ENCODE measurements at regions not wholly inside any gene's neighbourhood (a gene's known extent, or its start where the extent isn't known, plus 50 kb on each side); places are given as distances from the start of the nearest gene placed in this dataset.
A peak's percentile ranks its signal among the peaks of the same experiment; 100 is the strongest.

DNA sequence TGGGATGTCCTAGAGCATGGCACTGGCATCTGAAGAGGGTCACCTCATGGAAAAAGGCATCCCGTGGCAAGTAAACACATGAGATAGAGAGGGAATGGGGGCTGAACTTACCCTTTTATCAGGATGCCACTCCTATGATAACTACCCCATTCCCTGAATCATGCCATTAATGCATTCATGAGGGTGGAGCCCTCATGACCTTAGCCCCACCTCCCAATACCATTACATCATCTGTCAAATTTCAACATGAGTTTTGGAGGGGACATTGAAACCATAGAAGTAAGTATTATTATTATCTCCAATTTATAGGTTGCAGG lies 65.2 kb downstream of the MTNR1B start:
- TF ChIP-seq, protein P1, sequence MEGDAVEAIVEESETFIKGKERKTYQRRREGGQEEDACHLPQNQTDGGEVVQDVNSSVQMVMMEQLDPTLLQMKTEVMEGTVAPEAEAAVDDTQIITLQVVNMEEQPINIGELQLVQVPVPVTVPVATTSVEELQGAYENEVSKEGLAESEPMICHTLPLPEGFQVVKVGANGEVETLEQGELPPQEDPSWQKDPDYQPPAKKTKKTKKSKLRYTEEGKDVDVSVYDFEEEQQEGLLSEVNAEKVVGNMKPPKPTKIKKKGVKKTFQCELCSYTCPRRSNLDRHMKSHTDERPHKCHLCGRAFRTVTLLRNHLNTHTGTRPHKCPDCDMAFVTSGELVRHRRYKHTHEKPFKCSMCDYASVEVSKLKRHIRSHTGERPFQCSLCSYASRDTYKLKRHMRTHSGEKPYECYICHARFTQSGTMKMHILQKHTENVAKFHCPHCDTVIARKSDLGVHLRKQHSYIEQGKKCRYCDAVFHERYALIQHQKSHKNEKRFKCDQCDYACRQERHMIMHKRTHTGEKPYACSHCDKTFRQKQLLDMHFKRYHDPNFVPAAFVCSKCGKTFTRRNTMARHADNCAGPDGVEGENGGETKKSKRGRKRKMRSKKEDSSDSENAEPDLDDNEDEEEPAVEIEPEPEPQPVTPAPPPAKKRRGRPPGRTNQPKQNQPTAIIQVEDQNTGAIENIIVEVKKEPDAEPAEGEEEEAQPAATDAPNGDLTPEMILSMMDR (conservative IDR thresholded peaks at IDR 0.05) = no peak
- no peak for TF ChIP-seq EZH2 (IDR thresholded peaks at IDR 0.05; ENCODE audit: low read depth)
- H3K36me3 ChIP-seq (ENCODE audit: low read depth) = no peaks in the 10 kb centered on the region
- no TSS peak for BruUV-seq (replicated peaks)
- CTCF ChIA-PET = no interaction called here
- no peaks in the 10 kb centered on the region for H3K27me3 ChIP-seq (ENCODE audit: insufficient read depth, low read depth)
- intact Hi-C loops (cut with micrococcal nuclease; ENCODE audit: unreplicated experiment) = no loop called here
- H3K27ac ChIP-seq = no peak overlapping the region
- POLR2A ChIA-PET (ENCODE audit: unreplicated experiment) = no interaction called here
- H3K79me2 ChIP-seq (ENCODE audit: low read depth) = no peaks in the 10 kb centered on the region
- no peak overlapping the region for H3K4me2 ChIP-seq
- DNase-seq = no peak
- H3K9me3 ChIP-seq (ENCODE audit: insufficient read depth, low read depth) = no peaks in the 10 kb centered on the region
- no peaks in the 10 kb centered on the region for H3K4me1 ChIP-seq (replicated peaks; ENCODE audit: insufficient read depth)
- no peak overlapping the region for H3K4me3 ChIP-seq
- H3F3A ChIP-seq (ENCODE audit: insufficient read depth, low read depth) = no peaks in the 10 kb centered on the region
- no peak overlapping the region for H2AFZ ChIP-seq
- H3K9me2 ChIP-seq (ENCODE audit: insufficient read depth) = no peaks in the 10 kb centered on the region
- H4K20me1 ChIP-seq (ENCODE audit: insufficient read depth) = no peaks in the 10 kb centered on the region

DNA sequence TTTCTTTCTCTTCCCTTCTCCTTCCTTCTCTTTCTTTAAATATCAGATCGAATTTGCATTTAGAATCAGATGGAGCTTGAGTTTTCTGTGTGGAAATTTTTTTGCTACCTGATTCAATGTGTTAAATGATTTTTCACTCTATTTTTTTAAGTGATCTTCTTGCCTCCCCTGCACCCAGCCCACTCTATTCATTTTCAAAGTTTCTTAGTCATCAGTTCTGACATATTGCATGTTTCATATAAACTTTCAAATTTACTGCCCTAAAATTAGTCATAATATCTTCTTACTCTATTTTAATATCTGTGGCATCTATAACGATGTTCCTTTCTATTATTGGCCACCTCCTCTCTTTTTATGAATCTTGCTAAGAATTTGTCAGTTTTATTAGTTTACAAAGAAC lies 69.1 kb downstream of the MTNR1B start:
- TF ChIP-seq EZH2 (IDR thresholded peaks at IDR 0.05; ENCODE audit: low read depth) = no peak
- TF ChIP-seq, protein P1 (conservative IDR thresholded peaks at IDR 0.05) = no peak
- no peak overlapping the region for H3K4me2 ChIP-seq
- CTCF ChIA-PET = no interaction called here

DNA sequence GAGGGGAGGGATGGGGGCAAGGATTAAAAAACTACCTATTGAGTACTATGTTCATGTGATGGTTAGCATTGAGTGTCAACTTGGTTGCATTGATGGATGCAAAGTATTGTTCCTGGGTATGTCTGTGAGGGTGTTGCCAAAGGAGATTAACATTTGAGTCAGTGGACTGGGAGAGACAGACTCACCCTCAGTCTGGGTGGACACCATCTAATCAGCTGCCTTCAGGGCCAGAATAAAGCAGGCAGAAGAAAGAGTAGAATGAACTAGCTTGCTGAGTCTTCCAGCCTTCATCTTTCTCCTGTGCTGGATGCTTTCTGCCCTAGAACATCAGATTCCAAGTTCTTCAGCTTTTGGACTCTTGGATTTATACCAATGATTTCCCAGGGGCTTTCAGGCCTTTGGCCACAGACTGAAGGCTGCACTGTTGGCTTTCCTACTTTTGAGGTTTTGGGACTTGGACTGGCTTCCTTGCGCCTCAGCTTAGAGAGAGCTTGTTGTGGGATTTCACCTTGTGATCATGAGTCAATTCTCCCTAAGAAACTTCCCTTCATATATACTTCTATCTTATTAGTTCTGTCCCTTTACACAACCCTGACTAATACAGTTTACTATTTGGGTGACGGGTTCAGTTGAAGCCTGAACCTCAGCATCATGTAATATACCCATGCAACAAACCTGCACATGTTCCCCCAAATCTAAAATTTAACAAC lies 70.2 kb downstream of the MTNR1B start:
- Histone ChIP-seq H3K4me3 (no peak overlapping the region), H3K27ac (no peak overlapping the region), H3K4me2 (no peak overlapping the region), H3K36me3 (ENCODE audit: low read depth) (no peaks in the 10 kb centered on the region), H4K20me1 (ENCODE audit: insufficient read depth) (no peaks in the 10 kb centered on the region), H3K4me1 (replicated peaks; ENCODE audit: insufficient read depth) (no peaks in the 10 kb centered on the region), H3K9me2 (ENCODE audit: insufficient read depth) (no peaks in the 10 kb centered on the region), H3K27me3 (ENCODE audit: insufficient read depth, low read depth) (no peaks in the 10 kb centered on the region), H2AFZ (peak overlapping the region; percentile 10; the same call in 1 of the 2 replicates), H3K79me2 (ENCODE audit: low read depth) (no peaks in the 10 kb centered on the region), H3K9me3 (ENCODE audit: insufficient read depth, low read depth) (no peaks in the 10 kb centered on the region), H3F3A (ENCODE audit: insufficient read depth, low read depth) (no peaks in the 10 kb centered on the region)
- POLR2A ChIA-PET (ENCODE audit: unreplicated experiment) = no interaction called here
- DNase-seq = no peak
- intact Hi-C loops (cut with micrococcal nuclease; ENCODE audit: unreplicated experiment) = no loop called here
- BruUV-seq (replicated peaks) = no TSS peak
- TF ChIP-seq, protein P1 (conservative IDR thresholded peaks at IDR 0.05) = no peak
- no peak for TF ChIP-seq EZH2 (IDR thresholded peaks at IDR 0.05; ENCODE audit: low read depth)
- CTCF ChIA-PET = no interaction called here

More for the DNA sequence above, 69.1 kb downstream of the MTNR1B start:
- no peaks in the 10 kb centered on the region for H3K27me3 ChIP-seq (ENCODE audit: insufficient read depth, low read depth)
- H4K20me1 ChIP-seq (ENCODE audit: insufficient read depth) = no peaks in the 10 kb centered on the region
- no TSS peak for BruUV-seq (replicated peaks)
- H2AFZ ChIP-seq = no peak overlapping the region
- no peaks in the 10 kb centered on the region for H3K4me1 ChIP-seq (replicated peaks; ENCODE audit: insufficient read depth)
- POLR2A ChIA-PET (ENCODE audit: unreplicated experiment) = no interaction called here
- H3K36me3 ChIP-seq (ENCODE audit: low read depth) = no peaks in the 10 kb centered on the region
- H3K79me2 ChIP-seq (ENCODE audit: low read depth) = no peaks in the 10 kb centered on the region
- no peaks in the 10 kb centered on the region for H3K9me2 ChIP-seq (ENCODE audit: insufficient read depth)
- H3K27ac ChIP-seq = no peak overlapping the region
- H3F3A ChIP-seq (ENCODE audit: insufficient read depth, low read depth) = no peaks in the 10 kb centered on the region
- no peaks in the 10 kb centered on the region for H3K9me3 ChIP-seq (ENCODE audit: insufficient read depth, low read depth)
- H3K4me3 ChIP-seq = no peak overlapping the region
- intact Hi-C loops (cut with micrococcal nuclease; ENCODE audit: unreplicated experiment) = no loop called here
- DNase-seq = no peak
